A673 (cell line): ENCODE measurements at regions not wholly inside any gene's neighbourhood (a gene's known extent, or its start where the extent isn't known, plus 50 kb on each side); places are given as distances from the start of the nearest gene placed in this dataset.
"Not testable (repeated sequence)": the region's sequence is repeated elsewhere in the genome, so short reads cannot be mapped to it uniquely, and the experiment has no call there.

Source experiments
- BruUV-seq: library from RNA; stranded (reverse); fragments of 400-500 nt; replicated peaks from 2 replicates; lab custom pipeline; 2021; lab: Mats Ljungman, UMichigan
- CTCF ChIA-PET: fragments of 300-600 bp; sonication (Branson Sonifier 250); formaldehyde crosslinking; loops from one replicate; lab custom pipeline; 2022; ENCODE audit warnings: antibody characterized with exemption; lab: Charles Lee
- POLR2A ChIA-PET: fragments of 300-600 bp; sonication (Branson Sonifier 250); formaldehyde crosslinking; loops from one replicate; lab custom pipeline; 2022; ENCODE audit warnings: antibody characterized with exemption; ENCODE audit not compliant: low non-redundant PET; lab: Charles Lee
- DNase-seq: peaks from one replicate; pipeline ENCODE4 v3.0.0-alpha.2; 2015; ENCODE audit warnings: low spot score
- H3K27ac ChIP-seq: fragments of 200-600 bp; sonication (generic); 2 replicates; pipeline ENCODE4 v1.5.1; 2016; ENCODE audit warnings: mixed run types, low read depth, mild to moderate bottlenecking, mixed read lengths, antibody characterized with exemption, low read length; ENCODE audit not compliant: poor library complexity, severe bottlenecking
- H3K27me3 ChIP-seq: fragments of 200-600 bp; sonication (generic); replicated peaks from 2 replicates; pipeline ENCODE4 v1.6.1; 2017; ENCODE audit warnings: mixed run types, low read depth, mild to moderate bottlenecking, mixed read lengths, antibody characterized with exemption, low read length; ENCODE audit not compliant: insufficient read depth, poor library complexity
- H3K36me3 ChIP-seq: fragments of 200-600 bp; sonication (generic); 2 replicates; pipeline ENCODE4 v1.6.1; 2016; ENCODE audit warnings: mixed run types, mild to moderate bottlenecking, mixed read lengths, antibody characterized with exemption, low read length; ENCODE audit not compliant: insufficient read depth, poor library complexity, severe bottlenecking
- H3K4me1 ChIP-seq: fragments of 200-600 bp; sonication (generic); 2 replicates; pipeline ENCODE4 v1.6.1; 2017; ENCODE audit warnings: mixed run types, mild to moderate bottlenecking, mixed read lengths, antibody characterized with exemption, low read length; ENCODE audit not compliant: insufficient read depth, poor library complexity, severe bottlenecking
- H3K4me3 ChIP-seq: fragments of 200-600 bp; sonication (generic); 2 replicates; pipeline ENCODE4 v1.5.1; 2016; ENCODE audit warnings: low read depth, mixed run types, mild to moderate bottlenecking, mixed read lengths, low read length; ENCODE audit not compliant: poor library complexity, severe bottlenecking
- H3K9me3 ChIP-seq: fragments of 200-600 bp; sonication (generic); 2 replicates; pipeline ENCODE4 v1.6.1; 2016; ENCODE audit warnings: mixed run types, low read depth, mild to moderate bottlenecking, mixed read lengths, antibody characterized with exemption, low read length; ENCODE audit not compliant: poor library complexity, severe bottlenecking
- CTCF ChIP-seq: fragments of 300-800, 200-600 bp; sonication (generic); conservative IDR thresholded peaks from 2 replicates; pipeline ENCODE4 v1.5.1; 2017; ENCODE audit warnings: low read depth, mild to moderate bottlenecking, antibody characterized with exemption, low read length, moderate library complexity, mixed read lengths
- EZH2 ChIP-seq: fragments of 200-600 bp; sonication (generic); IDR thresholded peaks from 2 replicates; pipeline ENCODE4 v1.6.1; 2017; ENCODE audit warnings: borderline replicate concordance, low read depth, mild to moderate bottlenecking, mixed read lengths, antibody characterized with exemption, low read length; ENCODE audit not compliant: poor library complexity, severe bottlenecking
- intact Hi-C: fragments of 100-400 bp; cut with micrococcal nuclease; formaldehyde crosslinking; loops from one replicate; pipeline ENCODE4 v1.10.0; 2022; ENCODE audit not compliant: unreplicated experiment

DNA sequence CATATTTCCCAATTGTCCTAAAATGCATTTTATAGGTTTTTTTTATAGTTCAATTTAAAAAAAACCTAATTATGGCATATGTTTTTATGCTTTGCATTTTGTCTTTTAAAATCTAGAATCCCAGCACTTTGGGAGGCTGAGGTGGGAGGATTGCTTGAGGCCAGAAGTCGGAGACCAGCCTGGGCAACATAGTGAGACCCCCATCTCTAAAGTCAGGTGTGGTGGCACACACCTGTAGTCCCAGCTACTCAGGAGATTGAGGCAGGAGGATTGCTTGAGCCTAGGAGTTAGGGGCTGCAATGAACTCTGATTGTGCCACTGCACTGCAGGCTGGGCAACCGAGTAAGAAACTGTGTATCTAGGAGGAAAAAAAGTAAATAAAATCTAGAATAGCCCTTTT is 137.2 kb upstream of the POU3F1 start:
- Histone ChIP-seq H3K36me3 (no peaks in the 10 kb centered on the region), H3K4me3 (no peak overlapping the region), H3K27ac (no peak overlapping the region), H3K4me1 (no peaks in the 10 kb centered on the region), H3K9me3 (no peaks in the 10 kb centered on the region), H3K27me3 (no peaks in the 10 kb centered on the region)
- intact Hi-C loops, result no loop called here
- ChIA-PET CTCF (no interaction called here), POLR2A (no interaction called here)
- no peak for TF ChIP-seq EZH2
- TF ChIP-seq CTCF, result no peak
- no peak for DNase-seq
- BruUV-seq, result no TSS peak

DNA sequence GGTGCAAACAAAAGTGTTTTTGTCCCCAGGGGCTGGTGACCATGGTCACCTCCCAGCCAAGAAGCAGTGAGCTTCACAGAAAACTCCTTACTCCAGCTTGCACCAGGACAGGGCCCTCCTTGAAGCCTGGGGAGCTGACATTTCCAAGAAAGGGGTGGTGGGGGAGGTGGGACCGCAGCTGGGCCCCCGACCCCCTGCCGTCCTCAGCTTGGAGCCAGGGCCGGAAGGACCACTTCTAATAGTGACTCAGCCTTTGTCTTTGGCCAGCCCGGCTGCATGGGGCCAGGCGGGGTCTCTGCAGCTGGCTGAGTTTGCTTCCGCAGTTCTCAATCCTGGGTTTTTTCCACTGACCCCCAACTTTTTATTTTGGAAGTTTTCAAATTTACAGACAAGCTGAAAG is 136.5 kb upstream of the POU3F1 start:
- intact Hi-C loops, result no loop called here
- Histone ChIP-seq H3K9me3 (no peaks in the 10 kb centered on the region), H3K4me3 (no peak overlapping the region), H3K4me1 (no peaks in the 10 kb centered on the region), H3K36me3 (no peaks in the 10 kb centered on the region), H3K27ac (no peak overlapping the region), H3K27me3 (no peaks in the 10 kb centered on the region)
- POLR2A ChIA-PET, result interaction anchor here (1.0 kb wide), 1 partner anchor 232 kb away, joined by 3 read pairs; no protein-coding TSS in a partner anchor
- TF ChIP-seq EZH2 (no peak), CTCF (no peak)
- CTCF ChIA-PET, result no interaction called here
- BruUV-seq, result no TSS peak
- DNase-seq, result no peak

- H3K4me3 ChIP-seq, H3K9me3 ChIP-seq, DNase-seq, CTCF ChIA-PET, H3K27me3 ChIP-seq, intact Hi-C loops, BruUV-seq, H3K36me3 ChIP-seq, H3K4me1 ChIP-seq, H3K27ac ChIP-seq, POLR2A ChIA-PET: not testable (repeated sequence)
These were observed 133.8 kb upstream of the POU3F1 start for GRCh38 chr1:38180388-38180787.

GRCh38 chr1:38179483-38179882 is 132.9 kb upstream of the POU3F1 start:
- Histone ChIP-seq H3K36me3 (no peaks in the 10 kb centered on the region), H3K27ac (no peak overlapping the region), H3K27me3 (no peaks in the 10 kb centered on the region), H3K9me3 (no peaks in the 10 kb centered on the region), H3K4me3 (no peak overlapping the region), H3K4me1 (no peaks in the 10 kb centered on the region)
- ChIA-PET POLR2A (no interaction called here), CTCF (no interaction called here)
- TF ChIP-seq EZH2, result no peak
- no peak for TF ChIP-seq CTCF
- BruUV-seq, result no TSS peak
- no peak for DNase-seq
- intact Hi-C loops, result no loop called here
